ENCODE measurements at regions not wholly inside any gene's neighbourhood (a gene's known extent, or its start where the extent isn't known, plus 50 kb on each side); places are given as distances from the start of the nearest gene placed in this dataset.

GRCh38 chr1:229158341-229158921 is 112.5 kb upstream of the RAB4A start:
- TF ChIP-seq CTCF (IDR thresholded peaks at IDR 0.05), result no peak
- no peak for TF ChIP-seq POLR2AphosphoS5 (IDR thresholded peaks at IDR 0.05)
